Ramos (cell line): ENCODE measurements at regions not wholly inside any gene's neighbourhood (a gene's known extent, or its start where the extent isn't known, plus 50 kb on each side); places are given as distances from the start of the nearest gene placed in this dataset.
"Not testable (repeated sequence)": the region's sequence is repeated elsewhere in the genome, so short reads cannot be mapped to it uniquely, and the experiment has no call there.

Source experiments
- in situ Hi-C: fragments of 300-500 bp; cut with MboI; formaldehyde crosslinking; loops from one replicate; pipeline ENCODE4 v1.14.3; 2022; ENCODE audit warnings: low sequenced_read_pairs; ENCODE audit not compliant: unreplicated experiment

- in situ Hi-C loops, result no loop called here
Observed at GRCh38 chr3:88744896-88745295, 362.5 kb upstream of the EPHA3 start.

DNA sequence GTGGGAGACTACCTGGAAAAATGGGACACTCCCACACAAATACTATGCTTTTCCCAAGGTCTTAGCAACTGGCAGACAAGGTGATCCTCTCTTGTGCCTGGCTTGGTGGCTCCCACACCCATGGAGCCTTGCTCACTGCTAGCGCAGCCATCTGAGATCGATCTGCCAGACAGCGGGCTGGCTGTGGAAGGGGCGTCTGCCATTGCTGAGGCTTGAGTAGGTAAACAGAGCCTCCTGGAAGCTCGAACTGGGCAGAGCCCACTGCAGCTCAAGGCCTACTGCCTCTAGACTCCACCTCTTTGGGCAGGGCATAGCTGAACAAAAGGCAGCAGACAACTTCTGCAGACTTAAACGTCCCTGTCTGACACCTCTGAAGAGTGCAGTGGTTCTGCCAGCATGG is 360.3 kb upstream of the EPHA3 start:
- in situ Hi-C loops, result not testable (repeated sequence)

- in situ Hi-C loops, result no loop called here
Observed at GRCh38 chr3:88758676-88759075, 348.7 kb upstream of the EPHA3 start.

DNA sequence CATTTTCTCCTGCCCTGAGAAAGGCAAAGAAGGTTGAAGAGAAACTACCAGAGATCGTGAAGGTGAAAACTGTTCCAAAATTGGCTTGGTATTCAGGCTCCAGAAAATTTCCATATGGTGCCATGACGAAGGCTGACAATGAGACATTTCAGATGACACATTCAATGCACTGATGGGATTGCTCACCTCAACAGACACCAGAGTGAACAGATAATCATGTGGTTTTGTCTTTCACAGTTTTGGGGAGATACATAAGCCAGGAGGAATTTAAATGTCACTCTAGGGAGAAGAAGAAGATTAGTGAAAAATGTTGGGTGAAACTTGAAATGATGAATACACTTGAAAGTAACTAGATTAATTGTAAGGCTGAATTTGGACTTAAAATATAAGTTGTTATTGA is 339.7 kb upstream of the EPHA3 start:
- in situ Hi-C loops, result no loop called here

DNA sequence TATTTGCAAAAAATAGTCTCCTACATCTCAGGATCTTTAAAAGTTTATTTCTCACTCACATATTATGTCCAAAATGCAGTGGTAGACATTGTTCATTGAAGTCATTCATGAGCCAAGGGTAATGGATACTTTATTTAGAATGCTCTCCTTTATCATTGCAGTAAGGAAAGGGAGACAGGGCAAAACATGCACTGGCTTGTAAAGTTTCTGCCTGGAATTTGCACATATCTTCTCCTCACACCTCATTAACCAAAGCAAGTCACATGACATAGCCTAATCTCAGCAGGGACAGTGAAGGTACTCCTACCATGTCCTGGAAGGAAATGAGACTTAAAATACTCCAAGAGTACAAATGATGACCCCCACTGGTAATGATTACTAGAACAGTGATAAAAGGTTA is 333.7 kb upstream of the EPHA3 start:
- in situ Hi-C loops, result no loop called here

GRCh38 chr3:88775026-88775690 is 332.3 kb upstream of the EPHA3 start:
- in situ Hi-C loops, result no loop called here

GRCh38 chr3:88779482-88779881 is 327.9 kb upstream of the EPHA3 start:
- in situ Hi-C loops, result no loop called here

DNA sequence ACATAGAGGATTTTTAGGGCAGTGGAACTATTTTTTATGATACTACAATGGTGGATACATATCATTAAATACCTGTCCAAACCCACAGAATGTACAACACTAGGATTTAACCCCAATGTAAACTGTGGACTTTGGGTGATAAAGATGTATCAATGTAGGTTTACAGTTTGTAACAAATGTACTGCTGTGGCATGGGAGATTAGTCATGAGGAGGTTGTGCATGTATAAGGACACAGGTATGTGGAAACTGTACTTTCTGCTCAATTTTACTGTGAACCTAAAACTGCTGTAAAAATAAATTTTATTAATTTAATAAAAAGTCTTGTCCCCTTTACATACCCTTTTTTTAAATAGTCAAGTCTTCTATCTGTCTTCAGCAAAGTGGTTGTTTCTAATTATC is 322.5 kb upstream of the EPHA3 start:
- in situ Hi-C loops, result no loop called here

- in situ Hi-C loops, result no loop called here
Observed at GRCh38 chr3:88785841-88786240, 321.6 kb upstream of the EPHA3 start.

- in situ Hi-C loops, result no loop called here
Observed at GRCh38 chr3:88795503-88795902, 311.9 kb upstream of the EPHA3 start.

GRCh38 chr3:88807491-88808105 is 299.8 kb upstream of the EPHA3 start:
- in situ Hi-C loops, result loop anchor here (25.0 kb wide), 1 partner anchor 95 kb away; no protein-coding TSS in a partner anchor

- in situ Hi-C loops, result loop anchor here (25.0 kb wide), 1 partner anchor 98 kb away; no protein-coding TSS in a partner anchor
Observed at GRCh38 chr3:88809993-88810392, 297.4 kb upstream of the EPHA3 start.

GRCh38 chr3:88810455-88810854 is 297.0 kb upstream of the EPHA3 start:
- in situ Hi-C loops, result loop anchor here (25.0 kb wide), 1 partner anchor 98 kb away; no protein-coding TSS in a partner anchor

GRCh38 chr3:88811096-88811495 is 296.3 kb upstream of the EPHA3 start:
- in situ Hi-C loops, result loop anchor here (25.0 kb wide), 1 partner anchor 99 kb away; no protein-coding TSS in a partner anchor

- in situ Hi-C loops, result loop anchor here (25.0 kb wide), 1 partner anchor 100 kb away; no protein-coding TSS in a partner anchor
Observed at GRCh38 chr3:88812576-88812975, 294.8 kb upstream of the EPHA3 start.

- in situ Hi-C loops, result loop anchor here (25.0 kb wide), 1 partner anchor 104 kb away; no protein-coding TSS in a partner anchor
Observed at GRCh38 chr3:88816445-88816844, 291.0 kb upstream of the EPHA3 start.

GRCh38 chr3:88824666-88825564 is 282.5 kb upstream of the EPHA3 start:
- in situ Hi-C loops, result loop anchor here (25.0 kb wide), 1 partner anchor 113 kb away; no protein-coding TSS in a partner anchor

- in situ Hi-C loops, result no loop called here
Observed at GRCh38 chr3:88828466-88828865, 279.0 kb upstream of the EPHA3 start.

DNA sequence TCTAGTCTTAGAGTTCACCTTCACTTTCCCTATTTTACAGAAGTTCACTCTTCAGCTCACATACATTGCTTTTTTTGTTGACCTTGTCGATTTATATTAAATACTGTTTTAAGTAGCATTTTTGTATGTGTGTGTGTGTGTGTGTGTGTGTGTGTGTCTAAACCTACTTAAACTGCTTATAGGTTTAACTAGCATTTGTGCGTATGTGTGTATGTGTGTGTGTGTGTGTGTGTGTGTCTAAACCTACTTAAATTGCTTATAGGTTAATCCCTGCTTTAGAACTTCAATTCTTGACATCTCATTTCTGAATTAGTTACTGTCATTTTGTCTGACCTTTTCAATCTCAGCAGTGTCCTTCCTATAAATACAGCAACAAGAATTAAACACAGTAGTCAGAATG is 254.8 kb upstream of the EPHA3 start:
- in situ Hi-C loops, result no loop called here

DNA sequence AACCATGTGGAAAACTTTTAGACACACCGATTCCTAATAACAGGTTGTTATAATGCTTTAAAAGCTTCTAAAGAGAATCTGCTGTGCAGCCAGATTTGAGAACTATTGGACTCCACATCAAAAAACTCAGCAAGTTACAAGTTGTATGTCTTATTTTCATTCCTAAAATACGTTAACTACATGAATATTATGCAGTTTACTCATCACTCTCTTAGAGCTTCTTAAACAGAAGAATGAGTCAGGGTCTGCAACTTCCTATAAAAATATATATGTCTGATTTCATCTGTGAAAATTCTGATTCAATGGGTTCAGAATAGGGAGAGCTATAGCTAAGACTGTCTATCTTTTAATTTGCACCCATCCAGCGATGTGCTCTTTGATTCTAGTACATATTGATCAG is 244.2 kb upstream of the EPHA3 start:
- in situ Hi-C loops, result no loop called here

GRCh38 chr3:88876724-88877123 is 230.7 kb upstream of the EPHA3 start:
- in situ Hi-C loops, result no loop called here
